ENCODE measurements at regions not wholly inside any gene's neighbourhood (a gene's known extent, or its start where the extent isn't known, plus 50 kb on each side); places are given as distances from the start of the nearest gene placed in this dataset.
A peak's percentile ranks its signal among the peaks of the same experiment; 100 is the strongest.

DNA sequence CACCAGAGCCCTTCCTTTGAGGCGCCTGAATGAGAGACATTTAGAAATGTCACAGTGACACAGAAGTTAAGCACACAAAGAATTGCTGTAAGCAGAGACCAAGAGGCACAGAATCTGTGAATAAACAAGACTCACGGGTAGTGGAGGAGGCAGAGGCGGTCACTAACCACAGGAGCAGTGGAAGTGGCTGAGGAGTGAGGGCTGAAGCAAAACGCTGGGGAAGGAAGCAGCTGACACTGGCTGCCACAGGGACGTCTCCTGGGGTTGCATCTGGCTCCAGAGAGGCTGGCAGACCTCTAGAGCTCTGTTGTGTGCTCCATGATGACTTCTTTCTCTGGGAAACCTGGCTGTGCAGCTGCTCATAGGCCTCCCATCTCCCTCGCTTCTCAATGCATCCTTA, 65.0 kb upstream of the SLC2A12 start:
- DNase-seq: no peak

DNA sequence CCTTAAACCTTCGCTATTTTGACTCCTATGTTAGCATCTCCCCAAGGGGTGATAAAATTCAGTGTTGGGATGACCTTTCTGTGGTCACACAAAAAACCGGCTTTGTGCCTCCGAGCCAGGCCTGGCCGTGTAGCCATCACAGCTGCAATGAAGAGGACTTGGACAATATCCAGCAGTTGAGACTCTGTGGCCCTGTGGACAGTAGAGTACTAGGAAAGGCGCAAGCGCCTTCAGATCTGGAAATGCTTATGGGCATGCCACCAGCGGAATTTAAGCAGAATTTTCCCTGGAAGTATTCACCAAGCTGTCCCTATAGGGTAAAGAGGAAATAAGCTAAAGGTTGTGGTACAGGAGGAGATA, 63.3 kb upstream of the SLC2A12 start:
- no peak for DNase-seq

DNA sequence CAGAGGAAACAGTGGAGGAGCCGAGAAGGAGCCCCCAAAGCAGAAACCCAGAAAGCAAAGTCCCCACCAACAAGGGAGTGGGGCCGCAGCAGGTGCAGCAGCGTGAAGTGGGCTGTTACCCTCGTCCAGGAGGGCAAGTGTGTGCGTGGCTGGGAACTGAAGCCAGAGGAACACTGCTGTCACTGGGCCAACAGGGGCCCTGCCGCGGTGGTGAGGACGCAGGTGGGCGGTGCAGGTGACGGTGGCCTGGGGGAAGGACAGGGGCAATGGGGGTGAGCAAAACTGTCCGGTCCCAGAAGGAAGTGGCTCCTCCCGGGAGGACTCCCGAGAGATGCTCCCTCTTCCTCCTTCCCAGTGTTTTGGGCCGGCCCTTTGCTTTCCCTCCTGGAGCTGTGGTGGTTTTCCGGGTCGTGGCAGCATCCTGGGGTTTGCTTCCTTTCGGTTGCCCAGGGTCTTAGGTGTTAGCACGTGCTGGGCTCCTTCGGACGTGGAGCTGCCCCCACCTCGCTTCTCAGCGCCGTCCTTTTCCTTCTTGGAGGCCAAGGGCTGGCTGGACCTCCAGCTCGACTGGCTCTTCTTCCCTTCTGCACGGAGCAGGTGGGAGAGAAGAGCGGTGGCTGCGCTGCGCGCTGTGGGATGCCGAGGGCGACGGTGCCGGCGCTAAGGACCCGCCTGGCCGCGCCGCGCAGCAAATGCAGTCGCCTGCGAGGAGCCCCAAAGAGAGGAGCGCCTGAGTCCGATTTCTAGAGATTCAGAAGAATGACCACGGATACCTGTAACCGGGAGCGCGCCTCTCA, 62.7 kb upstream of the SLC2A12 start:
- no peak for DNase-seq

DNA sequence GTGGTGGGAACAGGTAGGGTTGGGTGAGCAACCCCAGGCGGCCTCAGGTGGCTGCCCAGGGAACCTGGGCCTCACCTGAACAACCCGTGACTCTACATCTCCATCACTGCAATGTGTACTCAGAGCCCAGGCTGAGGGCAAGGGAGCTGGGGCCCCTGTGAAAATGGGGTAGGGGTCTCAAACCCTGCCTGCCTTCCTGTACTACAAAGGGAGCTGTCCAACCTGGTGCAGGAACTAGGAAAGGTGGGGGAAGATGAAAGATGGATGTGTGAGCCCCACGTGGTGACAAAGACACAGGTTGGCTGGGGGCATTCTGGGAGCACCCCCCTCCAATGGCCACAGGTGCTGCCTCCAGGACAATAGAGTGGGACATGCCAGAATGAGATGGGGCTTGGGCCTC, 62.1 kb upstream of the SLC2A12 start:
- DNase-seq: no peak

DNA sequence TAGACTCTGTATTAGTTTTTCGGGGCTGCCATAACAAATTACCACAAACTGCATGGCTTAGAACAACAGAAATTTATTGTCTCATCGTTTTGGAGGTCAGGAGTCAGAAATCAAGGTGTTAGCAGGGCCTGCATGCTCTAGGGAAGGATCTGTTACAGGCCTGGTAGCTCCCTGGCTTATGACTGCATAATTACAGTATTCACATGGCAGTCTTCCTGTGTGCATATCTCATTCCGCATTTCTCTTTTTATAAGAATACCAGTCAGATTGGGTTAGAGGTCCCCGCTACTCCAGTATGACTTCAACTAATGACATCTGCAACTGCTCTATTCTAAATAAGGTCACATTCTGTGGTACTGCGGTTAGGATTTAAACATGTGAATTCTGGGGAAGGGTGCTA, 59.3 kb upstream of the SLC2A12 start:
- DNase-seq: no peak

DNA sequence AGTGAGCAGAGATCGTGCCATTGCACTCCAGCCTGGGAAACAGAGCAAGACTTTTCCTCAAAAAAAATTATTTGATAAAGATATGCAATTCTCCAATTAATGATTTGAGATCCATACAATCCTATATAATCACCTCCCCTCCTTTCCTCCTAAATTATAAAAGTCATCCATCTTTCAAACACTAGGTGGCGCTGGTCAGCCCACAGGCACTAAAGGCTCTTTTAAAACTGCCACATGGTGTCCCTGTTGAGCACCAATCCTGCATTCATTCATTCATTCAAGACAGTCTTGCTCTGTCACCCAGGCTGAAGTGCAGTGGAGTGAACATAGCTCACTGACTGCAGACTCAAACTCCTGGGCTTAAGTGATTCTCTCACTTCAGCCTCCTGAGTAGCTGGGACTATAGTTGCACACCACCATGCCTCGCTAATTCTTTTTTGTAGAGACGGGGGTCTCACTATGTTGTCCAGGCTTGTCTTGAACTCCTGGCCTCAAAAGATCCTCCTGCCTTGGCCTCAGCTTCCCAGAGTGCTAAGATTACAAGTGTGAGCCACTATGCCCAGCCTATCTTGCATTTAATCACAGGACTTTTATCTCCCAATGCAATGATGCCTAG, 58.7 kb upstream of the SLC2A12 start:
- DNase-seq: peak; percentile 34

DNA sequence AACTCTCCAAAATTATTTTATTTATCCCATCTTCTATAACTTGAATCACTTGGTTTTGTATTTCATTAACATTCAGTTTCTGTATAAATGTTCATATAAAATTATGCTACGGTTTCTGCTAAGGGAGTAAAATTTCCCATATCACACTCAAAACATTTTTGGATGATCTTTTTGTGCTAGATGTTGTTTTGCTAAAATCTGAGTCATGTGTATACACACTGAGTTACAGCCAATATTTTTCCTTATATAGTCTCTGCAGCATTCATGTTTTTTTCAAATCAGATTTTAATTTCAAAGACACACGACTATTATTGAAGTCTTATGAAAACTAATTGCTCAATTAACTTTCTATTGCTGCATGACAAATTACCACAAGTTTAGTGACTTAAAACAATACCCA, 54.3 kb upstream of the SLC2A12 start:
- no peak for DNase-seq

DNA sequence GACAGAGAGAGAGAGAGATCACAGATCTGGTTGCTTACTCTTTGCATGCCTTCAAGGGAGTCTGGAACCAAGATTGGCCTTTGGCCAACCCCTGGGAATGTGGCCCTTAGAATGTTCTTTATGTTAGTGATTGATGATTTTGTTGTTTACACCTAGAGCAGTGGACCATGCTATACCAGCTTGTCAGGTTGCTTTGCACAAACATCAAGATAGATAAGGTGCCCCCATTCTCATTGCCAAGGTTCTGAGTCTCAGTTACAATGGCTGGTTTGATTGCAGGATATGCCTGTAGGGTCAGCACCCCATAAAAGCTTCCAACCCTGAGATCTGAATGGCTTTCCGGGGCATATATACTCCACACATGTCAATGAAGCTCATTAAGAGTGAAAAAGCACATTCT, 53.5 kb upstream of the SLC2A12 start:
- DNase-seq: no peak

DNA sequence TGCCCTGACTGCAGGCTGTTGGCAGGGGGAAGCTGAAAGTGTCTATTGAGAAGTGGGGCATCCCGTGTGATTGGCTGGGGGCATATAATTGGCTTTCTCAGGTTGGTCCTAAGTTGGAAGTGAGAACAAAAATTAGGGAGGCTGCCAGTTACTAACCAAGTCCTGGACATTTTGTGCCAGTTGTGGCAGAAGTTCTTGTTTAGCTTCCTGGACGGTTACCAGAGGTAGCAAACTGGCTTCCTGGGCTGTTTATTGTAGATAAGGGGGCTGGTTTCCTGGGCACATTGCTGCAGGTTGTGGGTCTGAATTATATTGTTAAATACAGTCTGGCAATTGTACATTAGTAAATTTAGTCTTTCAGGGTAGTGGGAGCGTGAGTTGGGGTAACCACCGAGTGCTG, 50.6 kb upstream of the SLC2A12 start:
- no peak for DNase-seq

Measured in activated gamma-delta T cell treated with Interleukin-2 at 50 U/mL for 16 hours (primary cell).